ENCODE measurements at regions not wholly inside any gene's neighbourhood (a gene's known extent, or its start where the extent isn't known, plus 50 kb on each side); places are given as distances from the start of the nearest gene placed in this dataset.

GRCh38 chr3:176415661-176416295, 781.5 kb downstream of the TBL1XR1 start:
- TF ChIP-seq CTCF (IDR thresholded peaks at IDR 0.05) (no peak), POLR2A (IDR thresholded peaks at IDR 0.05) (no peak)

Measured in lower leg skin (tissue), 3 donors.